ENCODE measurements at regions not wholly inside any gene's neighbourhood (a gene's known extent, or its start where the extent isn't known, plus 50 kb on each side); places are given as distances from the start of the nearest gene placed in this dataset.

- TF ChIP-seq CTCF (IDR thresholded peaks at IDR 0.05; ENCODE audit: borderline replicate concordance, extremely low read depth, low read length, poor library complexity, severe bottlenecking) = no peak
- TF ChIP-seq EZH2 (IDR thresholded peaks at IDR 0.05; ENCODE audit: borderline replicate concordance, low read depth, low read length, severe bottlenecking) = no peak
Measured at GRCh38 chr16:85330006-85330693, 217.9 kb upstream of the CIBAR2 start.
